GM21528 (cell line): ENCODE measurements at regions not wholly inside any gene's neighbourhood (a gene's known extent, or its start where the extent isn't known, plus 50 kb on each side); places are given as distances from the start of the nearest gene placed in this dataset.

Experiments
- ATAC-seq: cut with Tn5 transposase; IDR thresholded peaks from one replicate; pipeline ENCODE4 v1.9.1; 2021; ENCODE audit warnings: mild to moderate bottlenecking, moderate library complexity; ENCODE audit not compliant: unreplicated experiment, low FRiP score

GRCh38 chr6:14948586-14949245 is 297.2 kb upstream of the JARID2 start:
- ATAC-seq: no peak

GRCh38 chr6:14950103-14950969 is 295.5 kb upstream of the JARID2 start:
- no peak for ATAC-seq

GRCh38 chr6:14950970-14951276 is 294.9 kb upstream of the JARID2 start:
- no peak for ATAC-seq

- ATAC-seq: no peak
These were observed 294.2 kb upstream of the JARID2 start for GRCh38 chr6:14951704-14952103.

- ATAC-seq: no peak
These were observed 292.0 kb upstream of the JARID2 start for GRCh38 chr6:14953836-14954235.

GRCh38 chr6:14957355-14958059 is 288.4 kb upstream of the JARID2 start:
- ATAC-seq: no peak

GRCh38 chr6:14959324-14959885 is 286.5 kb upstream of the JARID2 start:
- no peak for ATAC-seq

- ATAC-seq: no peak
These were observed 281.2 kb upstream of the JARID2 start for GRCh38 chr6:14964556-14965270.

GRCh38 chr6:14965424-14966075 is 280.3 kb upstream of the JARID2 start:
- no peak for ATAC-seq

GRCh38 chr6:14966096-14966905 is 279.6 kb upstream of the JARID2 start:
- no peak for ATAC-seq

GRCh38 chr6:14966906-14967711 is 278.8 kb upstream of the JARID2 start:
- no peak for ATAC-seq

- ATAC-seq: no peak
These were observed 277.7 kb upstream of the JARID2 start for GRCh38 chr6:14968056-14968637.

GRCh38 chr6:14969126-14969525 is 276.7 kb upstream of the JARID2 start:
- no peak for ATAC-seq

- no peak for ATAC-seq
These were observed 273.3 kb upstream of the JARID2 start for GRCh38 chr6:14972379-14973067.

GRCh38 chr6:14974372-14974771 is 271.5 kb upstream of the JARID2 start:
- no peak for ATAC-seq

- ATAC-seq: no peak
These were observed 270.9 kb upstream of the JARID2 start for GRCh38 chr6:14974792-14975470.

GRCh38 chr6:14975471-14975817 is 270.4 kb upstream of the JARID2 start:
- ATAC-seq: no peak
